DMS153 (cell line): ENCODE measurements at regions not wholly inside any gene's neighbourhood (a gene's known extent, or its start where the extent isn't known, plus 50 kb on each side); places are given as distances from the start of the nearest gene placed in this dataset.
A peak's percentile ranks its signal among the peaks of the same experiment; 100 is the strongest.

Experiments
- DNase-seq: peaks from one replicate; lab custom pipeline; 2025; lab: John Stamatoyannopoulos, UW

GRCh38 chr12:22740656-22741355 lies 115.8 kb downstream of the ETNK1 start:
- DNase-seq, result no peak

DNA sequence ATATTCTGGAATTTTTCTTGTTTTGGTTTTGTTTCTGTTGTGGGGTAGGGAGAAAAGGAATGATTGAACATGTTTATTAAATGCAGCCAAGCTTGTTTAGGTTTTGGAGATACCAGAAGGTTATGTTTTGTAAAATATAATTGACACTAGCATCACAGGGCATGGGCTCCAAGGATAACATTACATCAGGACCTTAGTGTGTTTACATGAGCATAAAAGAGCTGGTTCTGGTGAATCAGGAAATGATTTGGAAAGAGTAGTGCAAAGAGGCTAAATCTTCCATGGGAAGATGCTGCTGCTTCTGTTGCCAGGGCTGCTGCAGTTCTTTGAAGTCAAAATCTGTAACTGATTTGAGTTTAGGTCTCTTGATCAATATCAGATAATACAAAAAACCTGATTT lies 118.7 kb downstream of the ETNK1 start:
- peak; percentile 1 for DNase-seq

- no peak for DNase-seq
Observed at GRCh38 chr12:22744197-22744596, 119.2 kb downstream of the ETNK1 start.

- no peak for DNase-seq
Observed at GRCh38 chr12:22746720-22747119, 121.7 kb downstream of the ETNK1 start.

DNA sequence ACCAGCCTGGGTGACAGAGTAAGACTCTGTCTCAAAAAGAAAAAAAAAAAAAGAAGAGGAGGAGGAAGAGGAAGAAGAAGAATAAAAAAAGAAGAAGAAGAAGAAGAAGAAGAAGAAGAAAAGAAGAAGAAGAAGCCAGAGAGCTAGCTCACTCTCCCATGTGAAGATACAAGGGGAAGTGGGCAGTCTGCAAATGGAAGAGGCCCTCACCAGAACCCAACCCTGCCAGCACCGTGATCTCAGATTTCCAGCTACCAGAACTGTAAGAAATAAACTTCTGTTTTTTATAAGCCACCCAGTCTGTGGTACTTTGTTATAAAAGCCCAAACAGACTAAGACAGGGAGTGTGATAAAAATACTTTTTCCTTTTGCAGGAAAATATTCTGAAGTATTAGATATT lies 130.7 kb downstream of the ETNK1 start:
- no peak for DNase-seq

DNA sequence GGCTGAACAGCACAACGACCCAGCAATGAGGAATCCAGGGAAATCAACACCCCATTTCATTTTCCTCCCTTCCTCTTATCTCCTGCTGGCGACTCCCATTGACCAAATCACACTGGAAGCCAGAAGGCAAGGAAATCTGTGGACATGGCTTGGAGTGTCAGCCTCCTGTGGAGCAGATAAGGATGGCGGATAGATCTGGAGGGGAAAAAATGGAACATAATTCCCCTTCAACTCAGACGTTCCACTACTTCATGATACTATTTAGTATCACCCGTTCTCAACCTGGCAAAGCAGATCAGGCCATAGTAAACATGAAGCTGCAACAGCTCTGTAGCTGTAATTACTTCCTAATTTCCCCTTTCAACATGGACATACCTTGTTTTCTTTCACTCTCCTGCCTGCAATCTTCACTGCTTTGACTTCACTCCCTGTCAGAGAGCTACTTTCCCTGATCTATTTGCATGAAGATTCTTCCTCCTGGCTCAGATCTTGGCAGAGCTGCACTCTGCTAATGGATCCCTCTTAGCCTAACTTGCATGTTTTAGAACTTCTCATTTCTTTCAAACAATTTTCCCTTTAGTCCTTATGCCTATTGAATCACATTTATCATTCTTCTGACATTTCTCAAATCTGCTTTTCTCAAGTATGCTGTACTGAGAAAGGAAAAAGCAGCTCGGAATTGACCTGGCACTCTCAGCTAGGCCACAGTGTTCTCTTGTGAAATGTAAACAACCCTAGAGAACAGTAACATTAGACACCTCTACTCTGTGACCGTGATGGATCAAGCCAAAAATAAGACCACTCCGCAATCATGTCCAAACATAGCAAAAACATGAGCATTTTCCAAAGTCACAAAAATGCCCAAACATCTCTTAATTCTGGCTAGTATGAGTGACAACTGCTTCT lies 135.1 kb downstream of the ETNK1 start:
- DNase-seq, result no peak

DNA sequence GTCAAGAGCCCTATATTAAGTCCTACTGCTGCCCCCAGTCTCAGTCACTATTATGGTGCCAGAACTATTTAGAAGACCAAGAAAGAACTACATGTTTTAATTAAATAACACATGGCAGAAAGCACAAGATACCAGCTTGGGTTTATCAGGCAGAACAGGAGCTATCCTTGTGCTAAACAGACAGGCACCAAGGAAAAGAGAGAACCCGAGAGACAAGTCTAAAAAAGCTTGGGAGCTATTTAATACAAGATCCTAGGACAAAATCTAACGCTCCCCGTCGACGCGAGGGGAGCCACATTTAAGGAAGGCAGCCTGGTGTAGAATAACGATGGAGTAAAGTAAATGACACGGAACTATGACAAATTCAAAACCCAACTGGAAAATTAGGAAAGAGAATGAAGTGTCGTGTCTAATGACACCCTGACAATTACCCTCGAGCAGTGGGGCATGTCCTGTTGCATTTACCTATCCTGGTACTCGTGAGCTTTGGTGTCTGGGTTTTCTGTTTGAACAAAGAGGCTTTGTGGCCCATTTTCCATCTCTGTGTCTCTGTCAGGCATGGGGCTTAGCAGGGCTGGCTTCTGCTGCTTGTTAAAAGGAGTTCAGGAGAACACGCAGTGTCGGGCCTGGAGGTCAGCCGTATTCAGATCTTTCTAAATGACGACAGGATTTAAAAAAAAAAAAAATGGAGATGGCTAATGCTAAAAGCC lies 140.6 kb downstream of the ETNK1 start:
- no peak for DNase-seq

- no peak for DNase-seq
Observed at GRCh38 chr12:22766911-22767420, 142.0 kb downstream of the ETNK1 start.

DNA sequence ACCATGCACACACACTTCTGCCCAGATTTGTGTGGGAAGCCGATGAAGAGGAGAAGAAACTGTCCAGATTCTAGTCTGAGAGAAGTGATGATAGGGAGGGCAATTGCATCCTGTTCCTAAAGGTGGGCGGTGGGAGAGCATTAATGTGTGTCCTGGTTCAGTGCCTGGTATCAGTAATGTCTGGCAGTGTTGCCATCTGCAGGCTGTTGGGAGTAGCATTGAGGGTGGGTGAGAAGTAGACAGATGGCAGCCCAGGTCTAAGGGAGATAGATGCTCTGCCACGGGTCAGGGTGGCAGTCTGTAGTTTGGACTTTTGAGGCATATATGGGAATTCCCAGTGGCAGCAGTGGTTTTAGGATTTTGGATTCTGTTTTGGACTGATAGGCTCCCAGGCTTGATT lies 156.4 kb downstream of the ETNK1 start:
- no peak for DNase-seq

- no peak for DNase-seq
Observed at GRCh38 chr12:22787557-22787956, 162.6 kb downstream of the ETNK1 start.

- DNase-seq, result no peak
Observed at GRCh38 chr12:22788913-22789312, 163.9 kb downstream of the ETNK1 start.

GRCh38 chr12:22792138-22792537 lies 167.2 kb downstream of the ETNK1 start:
- DNase-seq, result no peak

- no peak for DNase-seq
Observed at GRCh38 chr12:22794017-22794416, 169.0 kb downstream of the ETNK1 start.

DNA sequence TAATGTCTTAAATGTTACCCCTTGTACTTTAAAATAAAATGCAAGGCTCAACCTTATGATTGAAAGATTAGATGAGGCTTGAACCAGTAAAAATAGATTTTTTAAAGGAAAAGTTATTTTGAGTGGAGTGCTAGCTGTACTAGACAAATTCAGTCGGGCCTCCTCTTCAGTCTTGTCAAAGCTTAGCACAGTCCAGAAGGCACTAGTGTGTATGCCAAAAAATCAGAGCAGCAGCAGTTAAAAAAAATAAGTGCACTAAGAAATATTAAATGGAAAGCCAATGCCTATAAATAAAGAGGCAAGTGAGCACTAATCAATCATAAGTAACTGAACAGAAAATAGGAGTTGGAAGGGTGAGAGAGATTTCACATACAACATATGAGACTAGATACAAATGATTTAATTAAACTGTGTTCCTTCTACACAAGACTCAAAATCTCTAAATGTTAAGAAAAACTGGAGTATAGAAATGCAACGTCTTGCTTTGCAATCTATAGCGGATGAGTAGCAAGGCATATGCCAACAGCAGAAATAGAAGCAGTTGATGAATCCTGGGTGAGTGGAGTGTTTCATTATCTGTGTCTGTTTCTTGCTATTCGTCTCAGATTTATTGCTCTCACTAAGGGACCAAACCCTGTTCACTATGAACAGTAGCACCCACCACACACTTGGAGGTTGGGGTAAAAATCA lies 172.1 kb downstream of the ETNK1 start:
- DNase-seq, result no peak

- DNase-seq, result no peak
Observed at GRCh38 chr12:22797701-22798100, 172.7 kb downstream of the ETNK1 start.

DNA sequence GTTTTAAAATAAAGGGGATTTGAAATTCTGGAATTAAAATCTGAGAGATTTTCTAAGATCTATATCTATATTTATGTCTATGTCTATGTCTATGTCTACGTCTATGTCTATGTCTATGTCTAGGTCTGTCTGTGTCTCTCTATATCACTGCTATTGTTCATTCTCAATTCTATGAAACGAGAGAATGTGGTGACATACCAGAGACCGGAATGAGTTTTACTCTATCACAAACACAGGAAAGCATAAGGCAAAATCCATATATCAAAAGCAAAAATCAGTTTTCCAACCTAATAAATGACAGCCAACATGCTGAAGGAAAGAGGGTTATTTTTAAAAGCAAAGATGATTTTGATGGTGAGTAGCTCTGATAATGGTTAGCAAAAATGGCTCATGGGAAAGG lies 173.1 kb downstream of the ETNK1 start:
- no peak for DNase-seq

- DNase-seq, result no peak
Observed at GRCh38 chr12:22799503-22799902, 174.5 kb downstream of the ETNK1 start.

DNA sequence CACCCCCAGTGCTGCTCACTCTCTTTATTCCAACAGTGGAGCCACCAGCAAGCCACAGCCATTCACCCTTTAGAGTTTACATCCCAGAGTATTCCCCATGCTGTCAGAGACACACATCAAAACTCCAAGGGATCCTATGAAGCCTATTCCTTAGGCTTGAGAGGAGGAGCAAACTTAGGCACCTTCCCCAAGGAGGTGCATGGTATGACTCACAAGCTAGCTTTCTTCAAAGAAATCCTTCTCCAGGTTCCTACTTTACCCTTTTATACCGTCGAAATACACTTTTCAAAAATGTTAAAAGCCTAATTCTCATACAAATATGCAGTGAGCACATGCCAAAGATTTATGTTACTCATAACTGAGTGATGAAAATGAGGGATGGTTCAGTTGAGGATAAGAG lies 175.4 kb downstream of the ETNK1 start:
- DNase-seq, result no peak

GRCh38 chr12:22802883-22803630 lies 178.1 kb downstream of the ETNK1 start:
- no peak for DNase-seq

- DNase-seq, result no peak
Observed at GRCh38 chr12:22803725-22804124, 178.8 kb downstream of the ETNK1 start.

GRCh38 chr12:22808860-22809259 lies 183.9 kb downstream of the ETNK1 start:
- DNase-seq, result no peak
